ENCODE measurements at regions not wholly inside any gene's neighbourhood (a gene's known extent, or its start where the extent isn't known, plus 50 kb on each side); places are given as distances from the start of the nearest gene placed in this dataset.

- H3K9me3 Mint-ChIP-seq = peaks cover 29% of the 10 kb centered on the region
- no peaks in the 10 kb centered on the region for H3K27me3 Mint-ChIP-seq (ENCODE audit: insufficient read depth)
- DNase-seq = no peak
- no peak for TF ChIP-seq CTCF (IDR thresholded peaks at IDR 0.05)
- no peaks in the 10 kb centered on the region for H3K4me1 Mint-ChIP-seq (ENCODE audit: low read depth)
- peaks cover 4% of the 10 kb centered on the region; the same call in 1 of the 2 replicates for H3K36me3 Mint-ChIP-seq (ENCODE audit: low read depth)
- no peak overlapping the region for H3K4me3 Mint-ChIP-seq
- no peak overlapping the region for H3K27ac Mint-ChIP-seq
Measured at GRCh38 chr5:28788954-28789353, 1750.6 kb upstream of the CDH9 start.

GRCh38 chr5:28780083-28780692, 1741.8 kb upstream of the CDH9 start:
- H3K9me3 Mint-ChIP-seq = peaks cover 39% of the 10 kb centered on the region
- H3K4me3 Mint-ChIP-seq = no peak overlapping the region
- no peaks in the 10 kb centered on the region for H3K4me1 Mint-ChIP-seq (ENCODE audit: low read depth)
- TF ChIP-seq CTCF (IDR thresholded peaks at IDR 0.05) = no peak
- H3K27ac Mint-ChIP-seq = no peak overlapping the region
- H3K27me3 Mint-ChIP-seq (ENCODE audit: insufficient read depth) = no peaks in the 10 kb centered on the region
- H3K36me3 Mint-ChIP-seq (ENCODE audit: low read depth) = no peaks in the 10 kb centered on the region
- DNase-seq = no peak

GRCh38 chr5:28779161-28779754, 1740.9 kb upstream of the CDH9 start:
- Mint-ChIP-seq H3K9me3 (peaks cover 34% of the 10 kb centered on the region), H3K4me3 (no peak overlapping the region), H3K27me3 (ENCODE audit: insufficient read depth) (no peaks in the 10 kb centered on the region), H3K27ac (no peak overlapping the region), H3K4me1 (ENCODE audit: low read depth) (no peaks in the 10 kb centered on the region), H3K36me3 (ENCODE audit: low read depth) (no peaks in the 10 kb centered on the region)
- no peak for DNase-seq
- no peak for TF ChIP-seq CTCF (IDR thresholded peaks at IDR 0.05)

- peaks cover 5% of the 10 kb centered on the region for H3K9me3 Mint-ChIP-seq
- H3K4me3 Mint-ChIP-seq = no peak overlapping the region
- H3K27ac Mint-ChIP-seq = no peak overlapping the region
- no peaks in the 10 kb centered on the region for H3K36me3 Mint-ChIP-seq (ENCODE audit: low read depth)
- H3K27me3 Mint-ChIP-seq (ENCODE audit: insufficient read depth) = no peaks in the 10 kb centered on the region; the same call in 1 of the 2 replicates
- TF ChIP-seq CTCF (IDR thresholded peaks at IDR 0.05) = no peak
- no peak for DNase-seq
- no peaks in the 10 kb centered on the region for H3K4me1 Mint-ChIP-seq (ENCODE audit: low read depth)
Measured at GRCh38 chr5:28770307-28770706, 1731.9 kb upstream of the CDH9 start.

GRCh38 chr5:28766565-28767158, 1728.3 kb upstream of the CDH9 start:
- peaks cover 2% of the 10 kb centered on the region; the same call in 1 of the 2 replicates for H3K9me3 Mint-ChIP-seq
- no peak overlapping the region for H3K4me3 Mint-ChIP-seq
- peak; percentile 71 for TF ChIP-seq CTCF (IDR thresholded peaks at IDR 0.05)
- no peaks in the 10 kb centered on the region for H3K36me3 Mint-ChIP-seq (ENCODE audit: low read depth)
- H3K27ac Mint-ChIP-seq = no peak overlapping the region
- DNase-seq = peak; percentile 3
- H3K27me3 Mint-ChIP-seq (ENCODE audit: insufficient read depth) = no peaks in the 10 kb centered on the region; the same call in 1 of the 2 replicates
- H3K4me1 Mint-ChIP-seq (ENCODE audit: low read depth) = no peaks in the 10 kb centered on the region
